ENCODE measurements at regions not wholly inside any gene's neighbourhood (a gene's known extent, or its start where the extent isn't known, plus 50 kb on each side); places are given as distances from the start of the nearest gene placed in this dataset.
"Not testable (repeated sequence)": the region's sequence is repeated elsewhere in the genome, so short reads cannot be mapped to it uniquely, and the experiment has no call there.

DNA sequence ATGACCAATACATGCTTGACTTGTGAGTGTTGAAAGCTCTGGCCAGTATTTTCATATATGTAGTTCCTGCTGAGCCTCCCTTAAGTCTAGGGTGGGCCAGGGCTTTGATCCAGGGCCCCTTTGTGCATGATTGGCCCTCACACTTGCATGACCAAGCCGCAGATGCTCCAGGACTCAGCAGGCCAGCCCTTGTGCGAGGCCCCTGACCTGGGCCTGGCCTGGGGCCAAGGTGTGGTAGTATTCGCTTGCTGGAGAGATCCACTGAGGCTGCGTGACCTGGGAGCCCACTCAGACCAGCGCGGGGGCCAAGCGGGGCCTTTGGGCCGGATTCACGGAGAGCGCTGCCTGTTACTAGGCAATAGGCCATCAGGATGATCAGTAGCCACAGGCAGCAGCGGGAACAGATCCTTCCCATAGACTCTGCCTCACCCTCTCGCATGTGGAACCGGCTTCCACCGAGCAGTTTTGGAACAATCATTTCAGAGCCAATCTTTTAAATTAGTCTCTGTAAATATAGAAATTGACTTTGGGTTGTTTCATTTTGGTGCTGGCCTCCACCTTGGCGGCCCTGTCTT lies 79.0 kb upstream of the PTCH1 start:
- in situ Hi-C loops (cut with HindIII; ENCODE audit: low sequenced_read_pairs) = no loop called here

DNA sequence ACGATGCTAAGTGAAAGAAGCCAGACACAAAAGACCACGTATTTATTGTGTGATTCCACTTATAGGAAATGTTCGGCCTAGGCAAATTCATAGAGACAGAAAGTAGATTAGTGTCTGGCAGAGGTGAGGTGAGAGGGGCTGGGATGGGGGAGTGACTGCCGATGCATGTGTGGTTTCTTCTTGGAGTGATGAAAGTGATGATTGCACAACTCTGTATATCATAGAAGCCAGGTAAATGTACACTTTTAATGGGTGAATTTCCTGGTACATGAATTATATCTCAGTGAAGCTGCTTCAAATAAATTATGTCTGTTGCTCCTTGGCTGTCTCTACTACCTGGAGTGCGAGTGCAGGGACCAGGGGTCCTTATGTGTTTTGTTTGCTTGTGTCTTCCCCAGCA lies 76.2 kb upstream of the PTCH1 start:
- in situ Hi-C loops (cut with HindIII; ENCODE audit: low sequenced_read_pairs) = no loop called here

DNA sequence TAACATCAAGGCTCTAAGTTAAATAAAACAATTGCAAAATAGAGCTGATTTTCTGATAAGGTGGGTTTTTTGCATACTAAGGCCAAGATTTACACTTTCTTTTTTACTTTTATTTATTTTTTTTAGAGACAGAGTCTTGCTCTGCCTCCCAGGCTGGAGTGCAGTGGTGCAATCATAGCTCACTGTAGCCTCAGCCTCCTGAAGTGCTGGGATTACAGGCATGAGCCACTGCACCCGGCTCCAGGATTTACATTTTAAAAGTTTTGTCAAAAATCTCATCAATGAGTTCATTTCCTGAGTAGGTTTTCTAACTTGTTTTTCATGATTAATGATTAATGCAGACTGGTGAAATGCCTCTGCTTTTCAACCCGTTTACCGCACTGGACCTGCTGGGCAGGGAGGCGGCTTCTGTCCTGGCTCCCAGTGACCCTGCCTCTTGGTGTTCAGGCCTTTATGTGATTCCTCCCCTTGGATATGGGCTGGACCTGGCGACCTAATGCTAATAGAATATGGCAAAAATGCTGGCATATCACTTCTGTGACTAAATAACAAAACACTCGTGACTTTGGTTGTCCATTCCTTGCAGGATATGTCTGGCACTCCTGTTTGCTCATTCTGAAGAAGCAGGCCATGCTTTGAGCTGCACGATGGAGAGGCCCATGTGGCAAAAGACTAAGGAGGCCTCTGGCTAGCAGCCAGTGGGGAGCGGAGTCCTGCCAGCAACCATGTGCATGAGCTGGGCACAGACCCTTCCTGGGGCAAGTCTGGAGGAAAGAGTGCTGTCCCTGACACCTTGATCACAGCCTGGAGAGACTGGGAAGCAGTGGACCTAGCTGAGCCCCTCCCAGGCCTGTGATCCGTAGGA lies 72.2 kb upstream of the PTCH1 start:
- in situ Hi-C loops (cut with HindIII; ENCODE audit: low sequenced_read_pairs) = no loop called here

DNA sequence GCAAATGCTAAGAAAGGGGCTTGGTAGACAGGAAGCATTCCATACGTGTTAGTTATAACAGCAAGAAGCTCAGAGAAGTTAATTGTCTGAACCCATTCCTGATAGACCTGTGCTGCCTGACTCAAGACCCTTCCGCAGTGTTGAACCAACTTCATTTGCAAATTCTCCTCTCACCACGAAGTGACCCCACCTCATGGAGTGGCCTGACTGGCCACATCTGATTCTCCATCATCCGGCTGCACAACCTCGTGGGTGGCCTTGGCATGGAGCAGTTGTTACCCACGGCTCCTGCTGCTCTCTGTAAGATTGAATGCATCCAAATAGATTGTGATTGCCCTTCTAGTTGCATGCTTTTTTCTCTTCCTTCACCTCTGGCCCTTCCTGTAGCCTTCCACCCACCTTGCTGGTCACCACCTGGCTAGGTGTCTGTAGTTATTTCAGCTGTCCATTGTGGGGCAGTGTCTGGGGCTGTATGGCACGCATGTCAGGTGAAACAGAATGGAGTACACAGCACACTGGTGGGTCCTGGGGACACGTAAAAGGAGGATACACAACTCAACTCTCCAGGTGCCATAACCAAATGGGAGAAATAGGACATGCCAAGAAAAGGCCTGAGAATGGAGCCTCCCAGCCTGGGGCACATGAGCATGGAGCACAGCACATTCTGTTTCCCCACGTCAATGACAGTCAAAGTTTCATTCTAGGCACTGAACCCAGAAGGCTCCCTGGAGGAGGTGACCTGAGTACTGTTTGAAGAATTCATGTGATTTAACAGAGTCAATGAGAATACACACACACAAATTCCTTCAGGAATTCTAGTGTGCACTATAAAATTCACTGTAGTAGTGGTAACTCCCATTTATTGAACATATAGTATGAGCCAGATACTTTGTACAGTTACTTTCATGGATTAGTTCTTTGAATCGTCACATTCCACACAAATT lies 70.5 kb upstream of the PTCH1 start:
- in situ Hi-C loops (cut with HindIII; ENCODE audit: low sequenced_read_pairs) = no loop called here

DNA sequence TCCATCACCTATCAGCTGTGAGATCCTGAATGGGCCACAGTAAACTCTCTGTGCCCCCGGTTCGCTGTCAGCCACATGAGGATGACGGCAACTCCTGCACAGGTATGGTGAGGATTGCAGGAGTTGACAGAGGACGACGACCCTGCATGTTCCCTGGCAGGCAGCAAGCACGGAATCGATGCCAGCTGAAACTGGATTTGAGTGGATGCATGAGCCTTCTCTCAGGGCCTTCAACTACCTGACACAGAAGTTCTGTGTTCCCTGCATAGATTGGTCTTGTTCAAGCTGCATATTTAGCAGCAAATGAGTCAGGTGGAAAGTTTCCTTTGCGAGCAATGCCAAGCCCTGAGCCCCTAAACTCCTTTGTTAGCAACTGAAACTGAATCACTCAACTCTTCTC lies 69.6 kb upstream of the PTCH1 start:
- in situ Hi-C loops (cut with HindIII; ENCODE audit: low sequenced_read_pairs) = no loop called here

DNA sequence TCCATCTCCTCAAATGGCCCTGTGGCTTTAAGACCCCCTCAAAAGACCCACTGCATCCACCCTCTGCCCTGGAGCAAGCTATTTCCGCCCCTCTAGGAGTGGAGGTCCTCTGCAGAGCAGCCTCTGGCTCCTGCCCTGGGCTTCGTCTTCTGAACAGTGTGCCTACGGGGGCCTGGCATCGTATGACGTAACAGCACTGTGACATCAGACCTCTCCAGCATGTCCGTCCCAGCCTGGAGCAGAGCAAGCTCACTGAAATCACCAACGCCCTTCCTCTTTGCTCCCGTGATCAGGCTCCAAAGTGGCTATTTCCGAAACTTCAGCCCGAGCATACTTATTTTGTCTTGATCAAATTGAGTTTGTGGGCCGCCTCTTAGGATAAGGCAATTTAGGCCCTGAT lies 69.1 kb upstream of the PTCH1 start:
- in situ Hi-C loops (cut with HindIII; ENCODE audit: low sequenced_read_pairs) = no loop called here

DNA sequence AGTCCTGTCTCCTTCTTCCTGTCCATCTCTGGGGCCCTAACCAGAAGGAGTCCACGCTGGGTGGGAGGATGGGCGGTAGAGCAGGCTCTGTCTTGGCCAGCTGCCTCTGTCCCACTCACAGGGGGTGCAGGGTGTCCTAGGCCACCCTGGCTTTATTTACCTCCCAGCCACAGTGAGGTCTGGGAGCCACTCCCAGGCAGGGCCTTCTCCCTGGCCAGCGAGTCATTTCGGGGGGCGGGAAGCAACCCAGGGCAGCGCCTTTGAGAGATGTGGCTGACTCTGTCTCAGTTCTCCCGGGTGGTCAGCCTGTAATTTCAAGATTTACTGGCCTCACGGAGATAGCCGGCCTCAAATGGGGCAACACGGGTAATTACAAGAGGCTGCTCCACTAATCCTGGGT lies 67.4 kb upstream of the PTCH1 start:
- in situ Hi-C loops (cut with HindIII; ENCODE audit: low sequenced_read_pairs) = no loop called here

DNA sequence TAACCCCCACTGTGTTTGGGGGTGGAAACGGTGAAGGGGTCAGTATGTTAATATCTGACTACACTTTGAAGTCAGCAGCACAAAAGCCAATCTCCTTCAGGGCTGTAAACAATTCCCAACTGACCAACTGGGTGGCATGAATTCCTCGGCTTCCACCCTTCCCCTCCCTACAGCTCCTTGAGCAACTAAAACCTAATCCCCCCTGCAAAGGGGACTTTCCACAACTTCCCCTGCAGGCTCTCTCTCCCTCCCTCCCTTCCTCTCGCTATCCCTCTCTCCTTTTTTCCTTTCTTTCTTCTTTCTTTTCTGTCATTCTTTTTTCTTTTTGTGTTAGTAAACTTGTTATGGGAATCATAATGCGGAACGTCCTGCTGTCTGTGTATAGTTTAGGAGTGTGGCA lies 65.1 kb upstream of the PTCH1 start:
- in situ Hi-C loops (cut with HindIII; ENCODE audit: low sequenced_read_pairs) = no loop called here

DNA sequence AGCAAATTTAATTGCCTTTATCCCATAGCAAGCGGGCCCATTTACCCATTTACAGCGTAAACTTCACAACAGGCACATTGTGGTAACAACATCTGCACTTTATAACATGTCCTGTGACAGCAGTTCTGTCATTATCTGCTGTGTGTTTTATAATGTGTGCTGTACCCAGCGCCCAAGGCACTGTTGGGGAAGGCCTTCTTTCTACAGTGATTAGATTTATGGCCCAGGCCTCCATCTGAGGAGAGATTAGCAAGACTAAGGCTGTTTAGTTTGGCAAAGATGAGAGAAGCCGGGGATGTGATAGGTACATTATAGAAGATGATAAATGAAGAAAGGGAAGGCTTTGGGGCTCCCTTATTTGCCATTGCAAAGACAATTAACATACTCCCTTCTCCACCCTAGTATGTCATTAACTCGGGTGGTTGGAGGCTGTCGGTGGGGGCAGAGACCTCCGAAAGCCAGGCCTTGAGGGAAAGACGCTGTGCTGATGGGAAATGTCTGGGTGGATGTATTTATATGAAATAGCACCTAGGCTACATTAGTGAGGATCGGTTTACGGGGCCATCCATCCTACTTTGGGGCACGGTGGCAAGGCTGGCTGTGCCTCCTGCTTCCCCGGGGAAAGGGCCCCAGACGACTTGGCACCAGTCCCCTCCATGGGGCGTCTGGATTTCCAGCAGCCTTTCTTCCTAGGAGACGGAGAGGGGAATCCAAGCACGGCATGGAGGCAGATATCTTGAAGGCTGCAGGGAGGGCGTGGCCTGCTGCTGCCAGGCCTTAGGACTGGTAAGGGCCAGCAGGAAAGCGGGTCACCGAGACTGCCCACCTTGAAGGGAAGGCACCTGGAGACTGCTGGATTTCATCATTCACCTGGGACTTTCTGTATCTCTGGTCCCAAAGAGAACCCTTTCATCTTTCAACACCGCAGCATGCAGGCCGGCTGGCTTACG lies 64.3 kb upstream of the PTCH1 start:
- in situ Hi-C loops (cut with HindIII; ENCODE audit: low sequenced_read_pairs) = no loop called here

DNA sequence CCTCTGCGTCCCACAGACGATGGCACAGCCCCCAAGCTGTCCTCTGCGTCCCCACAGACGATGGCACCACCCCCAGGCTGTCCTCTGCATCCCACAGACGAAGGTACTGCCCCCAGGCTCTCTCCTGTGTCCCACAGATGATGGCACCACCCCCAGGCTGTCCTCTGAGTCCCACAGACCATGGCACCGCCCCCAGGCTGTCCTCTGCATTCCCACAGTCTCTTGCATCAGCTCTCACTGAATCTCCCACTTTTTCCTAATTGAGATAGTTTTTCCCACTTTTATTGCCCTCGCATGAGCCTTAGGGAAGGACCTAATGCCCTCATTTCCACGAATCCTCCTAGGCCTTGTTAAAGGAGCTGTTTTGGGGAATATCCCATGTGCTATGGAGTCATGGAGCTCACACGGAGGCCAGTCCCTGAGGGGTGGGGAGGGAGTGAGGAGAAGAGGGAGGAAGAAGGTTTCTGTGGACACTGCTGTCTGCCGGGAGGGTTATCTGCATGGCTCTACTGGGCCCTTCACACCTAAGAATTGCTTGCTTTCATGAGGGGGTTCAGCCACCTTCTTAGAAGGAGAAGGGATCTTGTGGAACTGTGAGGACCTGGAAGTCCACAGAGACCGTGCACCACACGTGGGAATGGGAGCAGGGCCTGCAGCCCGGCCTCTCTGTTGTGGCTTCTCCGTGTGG lies 58.2 kb upstream of the PTCH1 start:
- in situ Hi-C loops (cut with HindIII; ENCODE audit: low sequenced_read_pairs) = no loop called here

DNA sequence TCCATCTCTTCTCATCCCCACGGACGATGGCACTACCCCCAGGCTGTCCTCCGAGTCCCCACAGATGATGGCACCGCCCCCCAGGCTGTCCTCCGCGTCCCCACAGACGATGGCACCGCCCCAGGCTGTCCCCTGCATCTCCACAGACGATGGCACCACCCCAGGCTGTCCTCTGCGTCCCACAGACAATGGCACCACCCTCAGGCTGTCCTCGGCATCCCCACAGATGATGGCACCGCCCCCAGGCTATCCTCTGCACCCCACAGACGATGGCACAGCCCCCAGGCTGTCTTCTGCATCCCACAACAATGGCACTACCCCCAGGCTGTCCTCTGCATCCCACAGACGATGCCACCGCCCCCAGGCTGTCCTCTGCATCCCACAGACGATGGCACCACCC lies 57.4 kb upstream of the PTCH1 start:
- in situ Hi-C loops (cut with HindIII; ENCODE audit: low sequenced_read_pairs) = no loop called here

DNA sequence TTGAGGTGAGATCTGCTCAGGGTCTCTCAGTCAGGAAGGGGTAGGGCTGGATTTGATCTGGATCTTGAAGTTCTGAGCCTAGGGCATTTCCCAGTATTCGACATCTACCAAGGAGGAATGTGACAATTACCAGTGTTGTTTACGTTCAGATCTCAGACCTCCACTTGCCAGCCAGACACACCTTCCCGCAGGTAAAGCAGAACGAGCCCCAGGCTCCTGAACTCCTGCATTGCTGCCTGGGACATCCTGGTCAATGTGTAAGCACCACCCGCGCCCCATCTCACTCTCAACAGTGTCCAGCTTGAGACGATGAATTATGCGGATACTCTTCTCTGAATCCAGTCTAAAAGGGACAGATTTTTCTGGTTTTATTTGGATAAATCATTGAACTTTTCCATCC lies 56.7 kb upstream of the PTCH1 start:
- in situ Hi-C loops (cut with HindIII; ENCODE audit: low sequenced_read_pairs) = no loop called here

DNA sequence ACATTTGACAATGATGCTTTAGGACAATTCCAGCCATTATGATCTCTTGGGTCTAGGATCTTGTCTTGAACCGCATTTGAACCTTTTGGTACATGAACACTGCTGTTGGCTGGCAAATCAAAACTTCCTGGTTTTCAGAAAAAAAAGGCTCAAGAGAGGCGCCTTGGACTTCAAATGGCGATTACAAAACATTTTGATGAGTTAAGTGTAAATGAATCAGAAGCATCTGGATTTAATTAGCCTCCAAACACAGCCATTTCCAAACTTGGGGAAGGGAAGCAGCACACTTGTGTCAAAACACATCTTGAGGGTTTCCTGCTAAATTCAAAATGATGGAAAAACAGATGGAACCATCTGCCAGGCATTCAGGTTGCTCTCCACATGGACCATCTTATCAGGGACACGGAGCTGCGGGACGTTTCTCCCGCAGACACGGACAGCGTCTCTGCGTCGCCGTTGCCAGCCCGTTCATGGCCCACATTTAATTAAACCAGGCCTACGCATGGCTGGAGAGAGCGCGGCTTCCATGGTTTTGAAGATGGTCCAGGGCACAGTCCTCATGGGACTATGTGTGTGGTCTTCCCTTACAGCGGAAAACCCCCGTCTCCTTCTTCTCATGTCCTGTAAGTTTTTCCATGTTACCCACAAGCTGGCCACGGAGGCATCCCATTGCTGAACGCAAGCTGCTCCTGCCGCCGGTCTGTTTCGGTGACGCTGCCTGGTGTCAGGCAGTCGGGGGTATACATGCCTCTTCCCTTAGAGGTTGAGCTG lies 55.8 kb upstream of the PTCH1 start:
- in situ Hi-C loops (cut with HindIII; ENCODE audit: low sequenced_read_pairs) = no loop called here

DNA sequence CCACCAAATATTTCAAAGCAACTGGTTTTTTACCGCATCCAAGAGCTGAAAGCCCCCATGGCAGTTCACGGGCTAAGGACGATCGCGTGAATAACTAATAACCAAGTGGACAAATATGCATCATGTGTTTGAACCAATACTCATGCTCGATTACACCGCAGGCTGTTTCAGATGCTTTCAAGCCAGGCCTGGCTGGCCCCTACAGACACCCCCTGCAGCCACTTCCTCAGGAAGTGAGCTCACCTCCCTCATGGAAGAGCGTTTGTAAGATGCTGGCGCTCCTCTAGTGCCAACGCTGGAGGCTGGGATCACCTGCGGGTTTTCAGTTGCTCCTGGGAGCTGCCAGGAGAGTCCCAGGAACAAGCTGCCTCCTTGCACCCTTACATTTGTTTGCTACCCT lies 53.9 kb upstream of the PTCH1 start:
- in situ Hi-C loops (cut with HindIII; ENCODE audit: low sequenced_read_pairs) = no loop called here

DNA sequence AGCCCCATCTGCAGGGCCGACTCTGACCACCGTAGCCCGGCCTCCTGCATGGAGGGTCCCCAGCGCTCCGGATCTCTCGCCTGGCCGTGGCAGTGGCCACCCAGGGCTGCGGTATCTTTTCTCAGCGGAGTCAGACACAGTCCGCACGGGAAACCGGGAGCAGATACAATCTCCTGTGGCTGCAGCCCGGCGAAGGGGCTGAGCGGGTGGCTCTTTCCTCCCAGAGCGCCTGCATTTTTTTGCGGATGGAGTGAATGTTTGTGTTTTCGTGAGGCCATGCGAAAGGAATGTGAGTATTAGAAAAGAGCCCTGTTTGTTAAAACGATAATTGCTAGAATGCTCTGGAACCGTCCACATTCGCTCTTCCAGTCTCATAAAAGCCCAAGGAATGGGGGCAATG lies 53.4 kb upstream of the PTCH1 start:
- in situ Hi-C loops (cut with HindIII; ENCODE audit: low sequenced_read_pairs) = no loop called here

DNA sequence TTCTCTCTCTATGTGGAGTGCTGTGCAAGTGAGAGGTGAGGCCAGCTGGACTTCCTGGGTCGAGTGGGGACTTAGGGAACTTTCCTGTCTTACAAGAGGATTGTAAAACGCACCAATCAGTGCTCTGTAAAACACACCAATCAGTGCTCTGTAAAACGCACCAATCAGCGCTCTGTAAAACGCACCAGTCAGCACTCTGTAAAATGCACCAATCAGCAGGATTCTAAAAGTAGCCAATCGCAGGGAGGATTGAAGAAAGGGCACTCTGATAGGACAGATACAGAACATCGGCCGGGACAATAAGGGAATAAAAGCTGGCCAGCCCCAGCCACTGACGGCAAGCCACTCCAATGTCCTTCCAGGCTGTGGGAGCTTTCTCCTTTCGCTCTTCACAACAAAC lies 52.0 kb upstream of the PTCH1 start:
- in situ Hi-C loops (cut with HindIII; ENCODE audit: low sequenced_read_pairs) = not testable (repeated sequence)
